22Rv1 (cell line): ENCODE measurements at regions not wholly inside any gene's neighbourhood (a gene's known extent, or its start where the extent isn't known, plus 50 kb on each side); places are given as distances from the start of the nearest gene placed in this dataset.

Experiments
- H3K27ac ChIP-seq: fragments of 450-650 bp; 2 replicates; pipeline ENCODE4 v1.5.1; 2017
- ZFX ChIP-seq: fragments of 450-650 bp; IDR thresholded peaks from 2 replicates; pipeline ENCODE4 v1.6.1; 2017; ENCODE audit warnings: antibody characterized with exemption, borderline replicate concordance
- TF ChIP-seq, protein P1 (sequence below): fragments of 450-650 bp; IDR thresholded peaks from 2 replicates; pipeline ENCODE4 v1.5.1; 2017; ENCODE audit warnings: mild to moderate bottlenecking

DNA sequence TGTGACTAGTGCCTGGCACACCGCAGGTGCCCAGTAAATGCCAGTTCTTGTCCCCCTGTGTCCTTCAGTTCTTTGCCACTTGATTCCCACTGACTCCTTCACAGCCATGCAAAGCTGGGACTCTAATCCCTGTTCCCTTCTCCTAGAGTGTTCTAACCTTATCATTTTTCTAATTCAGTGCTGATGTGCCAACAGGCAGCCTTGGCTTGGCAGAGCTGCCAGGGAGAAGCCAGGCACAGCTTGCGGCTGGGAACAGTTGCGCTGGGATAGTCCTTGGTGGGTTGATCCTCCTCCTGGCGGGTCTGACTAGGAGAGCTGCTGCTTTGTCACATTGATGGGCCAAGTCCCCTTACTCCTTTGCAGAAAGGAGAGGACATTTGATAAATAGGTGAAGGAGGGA is 654.2 kb downstream of the HS3ST4 start:
- no peak for TF ChIP-seq ZFX
- TF ChIP-seq, protein P1, sequence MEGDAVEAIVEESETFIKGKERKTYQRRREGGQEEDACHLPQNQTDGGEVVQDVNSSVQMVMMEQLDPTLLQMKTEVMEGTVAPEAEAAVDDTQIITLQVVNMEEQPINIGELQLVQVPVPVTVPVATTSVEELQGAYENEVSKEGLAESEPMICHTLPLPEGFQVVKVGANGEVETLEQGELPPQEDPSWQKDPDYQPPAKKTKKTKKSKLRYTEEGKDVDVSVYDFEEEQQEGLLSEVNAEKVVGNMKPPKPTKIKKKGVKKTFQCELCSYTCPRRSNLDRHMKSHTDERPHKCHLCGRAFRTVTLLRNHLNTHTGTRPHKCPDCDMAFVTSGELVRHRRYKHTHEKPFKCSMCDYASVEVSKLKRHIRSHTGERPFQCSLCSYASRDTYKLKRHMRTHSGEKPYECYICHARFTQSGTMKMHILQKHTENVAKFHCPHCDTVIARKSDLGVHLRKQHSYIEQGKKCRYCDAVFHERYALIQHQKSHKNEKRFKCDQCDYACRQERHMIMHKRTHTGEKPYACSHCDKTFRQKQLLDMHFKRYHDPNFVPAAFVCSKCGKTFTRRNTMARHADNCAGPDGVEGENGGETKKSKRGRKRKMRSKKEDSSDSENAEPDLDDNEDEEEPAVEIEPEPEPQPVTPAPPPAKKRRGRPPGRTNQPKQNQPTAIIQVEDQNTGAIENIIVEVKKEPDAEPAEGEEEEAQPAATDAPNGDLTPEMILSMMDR, result no peak
- no peak overlapping the region for H3K27ac ChIP-seq

DNA sequence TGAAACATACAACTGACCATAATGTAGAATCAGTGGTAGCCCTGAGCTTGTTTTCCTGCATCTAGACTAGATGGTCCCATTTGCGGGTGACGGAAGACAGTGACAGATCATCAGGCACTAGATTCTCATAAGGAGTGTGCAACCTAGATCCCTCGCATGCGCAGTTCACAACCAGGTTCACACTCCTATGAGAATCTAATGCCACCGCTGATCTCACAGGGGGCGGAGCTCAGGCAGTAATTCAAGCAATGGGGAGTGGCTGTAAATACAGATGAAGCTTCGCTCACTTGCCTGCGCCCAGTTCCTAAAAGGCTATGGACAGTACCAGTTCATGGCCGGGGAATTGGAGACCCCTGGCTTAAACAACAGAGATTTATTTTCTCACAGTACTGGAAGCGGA is 656.3 kb downstream of the HS3ST4 start:
- no peak overlapping the region for H3K27ac ChIP-seq
- TF ChIP-seq ZFX, result no peak
- TF ChIP-seq, protein P1, result no peak

DNA sequence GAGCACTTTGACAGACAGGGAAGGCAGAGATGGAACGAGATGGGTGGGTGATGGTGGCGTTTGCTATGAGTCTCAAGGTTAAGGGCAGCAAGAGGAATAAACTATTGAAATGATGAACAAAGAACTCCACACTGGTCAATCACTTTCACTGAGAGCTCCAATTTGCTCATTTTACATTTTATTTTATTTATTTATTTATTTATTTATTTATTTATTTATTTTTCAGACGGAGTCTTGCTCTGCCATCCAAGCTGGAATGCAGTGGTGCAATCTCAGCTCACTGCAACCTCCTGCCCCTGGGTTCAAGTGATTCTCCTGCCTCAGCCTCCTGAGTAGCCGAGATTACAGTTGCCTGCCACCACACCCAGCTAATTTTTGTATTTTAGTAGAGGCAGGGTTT is 669.1 kb downstream of the HS3ST4 start:
- no peak for TF ChIP-seq ZFX
- TF ChIP-seq, protein P1, result no peak

DNA sequence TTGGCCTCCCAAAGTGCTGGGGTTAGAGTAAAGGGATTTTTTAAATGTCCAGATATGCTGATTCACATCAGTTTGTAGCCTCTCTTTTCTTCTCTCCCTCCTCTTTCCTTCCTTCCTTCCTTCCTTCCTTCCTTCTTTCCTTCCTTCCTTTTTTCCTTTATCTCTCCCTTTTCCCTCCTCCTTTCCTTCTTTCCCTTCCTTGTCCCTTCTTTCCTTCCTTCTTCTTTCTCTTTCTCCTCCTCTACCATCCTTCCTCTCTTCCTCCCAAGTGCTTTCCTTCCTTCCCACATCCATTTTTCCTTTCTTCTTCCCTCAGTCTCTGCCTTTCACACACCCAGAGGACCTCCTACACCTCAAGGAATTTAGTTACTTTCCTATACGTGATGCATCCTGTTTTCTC is 671.8 kb downstream of the HS3ST4 start:
- H3K27ac ChIP-seq, result no peak overlapping the region
- TF ChIP-seq ZFX, result no peak
- TF ChIP-seq, protein P1, result no peak

More for the DNA sequence above, 669.1 kb downstream of the HS3ST4 start:
- H3K27ac ChIP-seq, result no peak overlapping the region

DNA sequence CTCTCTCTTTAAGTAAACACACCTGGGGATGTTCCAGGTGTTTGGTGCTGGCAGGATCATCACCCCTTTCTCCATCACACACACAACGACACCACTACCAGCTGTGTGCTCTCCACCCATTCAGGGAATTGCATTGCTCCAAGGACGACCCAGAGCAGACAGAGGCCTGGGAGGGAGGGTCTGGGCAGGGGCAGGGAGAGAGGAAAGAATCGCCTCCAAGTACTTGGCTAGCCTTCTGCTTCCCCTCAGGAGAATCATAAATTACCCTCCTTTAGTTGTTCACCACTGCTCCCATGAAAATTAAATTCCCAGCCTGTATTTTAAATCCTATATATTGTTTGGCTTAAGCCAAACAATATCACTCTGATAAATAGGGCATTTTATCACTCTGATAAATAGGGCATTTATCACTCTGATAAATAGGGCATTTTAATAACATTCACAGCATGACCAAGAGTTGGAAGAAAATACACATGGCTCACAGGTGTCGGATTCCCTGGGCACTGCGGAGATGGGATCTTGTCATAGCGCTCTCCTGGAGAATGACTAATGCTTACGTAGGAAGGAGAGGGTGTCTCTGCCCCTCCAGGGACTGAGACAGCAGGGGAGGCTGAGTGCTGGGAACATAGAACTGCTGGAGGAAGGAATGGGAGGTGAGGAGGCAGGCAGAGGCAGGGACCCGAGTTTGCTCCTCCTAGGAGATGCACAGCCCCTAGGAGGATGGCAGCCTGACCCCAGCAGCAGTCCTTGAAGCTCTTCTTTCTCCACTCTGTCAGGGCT is 673.6 kb downstream of the HS3ST4 start:
- H3K27ac ChIP-seq, result no peak overlapping the region
- TF ChIP-seq, protein P1, result no peak
- no peak for TF ChIP-seq ZFX

DNA sequence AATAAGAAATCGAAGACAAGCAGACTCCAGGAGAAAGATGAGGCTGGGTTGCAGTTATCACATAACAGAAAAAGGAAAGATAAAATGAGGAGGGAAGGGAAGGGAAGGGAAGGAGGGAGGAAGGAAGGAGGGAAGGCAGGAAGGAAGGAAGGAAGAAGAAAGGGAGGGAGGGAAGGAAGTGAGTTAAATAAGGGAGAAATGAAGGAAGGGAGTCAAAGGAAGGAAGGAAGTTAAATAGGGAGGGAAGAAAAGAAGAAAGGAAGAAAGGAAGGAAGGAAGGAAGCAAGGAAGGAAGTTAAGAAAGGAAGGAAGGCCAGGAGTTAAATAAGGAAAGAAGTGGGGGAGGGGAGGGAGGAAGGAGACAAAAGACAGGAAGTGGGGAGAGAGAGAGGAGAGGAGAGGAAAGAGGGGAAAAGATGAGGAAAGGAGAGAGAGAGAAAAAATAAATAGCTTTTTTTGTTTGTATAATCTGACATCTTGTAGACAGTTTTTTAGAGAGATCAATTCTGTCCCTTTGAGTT is 679.6 kb downstream of the HS3ST4 start:
- no peak overlapping the region for H3K27ac ChIP-seq
- no peak for TF ChIP-seq ZFX
- TF ChIP-seq, protein P1, result no peak

DNA sequence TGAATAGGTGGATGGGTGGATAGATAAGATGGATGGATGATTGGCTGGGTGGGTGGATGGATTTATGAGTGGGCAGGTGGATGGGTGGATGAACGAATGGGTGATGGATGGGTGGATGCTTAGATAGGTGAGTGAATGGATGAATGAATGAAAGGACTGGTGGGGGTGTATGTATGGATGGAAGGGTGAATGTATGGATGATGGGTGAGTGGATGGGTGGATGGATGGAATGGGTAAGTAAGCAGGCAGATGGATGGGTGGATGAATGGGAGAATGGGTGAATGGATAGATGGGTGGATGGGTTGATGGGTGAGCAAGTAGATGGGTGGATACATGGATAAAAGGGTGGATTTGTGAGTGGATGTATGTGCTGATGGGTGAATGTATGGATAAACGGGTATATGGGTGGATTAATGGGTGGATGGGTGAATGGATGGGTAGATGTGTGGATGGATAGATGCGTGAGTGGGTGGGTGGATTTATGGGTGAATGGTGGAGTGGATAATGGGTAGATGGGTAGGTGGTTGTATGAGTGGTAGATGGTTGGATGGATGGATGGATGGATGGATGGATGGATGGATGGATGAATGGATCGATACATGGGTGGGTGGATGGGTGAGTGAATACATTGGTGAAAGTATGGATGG is 682.6 kb downstream of the HS3ST4 start:
- TF ChIP-seq ZFX, result no peak
- TF ChIP-seq, protein P1, result no peak
- H3K27ac ChIP-seq, result no peak overlapping the region
